Vagina (tissue), 2 donors: ENCODE measurements at regions not wholly inside any gene's neighbourhood (a gene's known extent, or its start where the extent isn't known, plus 50 kb on each side); places are given as distances from the start of the nearest gene placed in this dataset.

Experiments
- DNase-seq, 2 donors: peaks; one replicate each; pipeline ENCODE4 v3.0.0-alpha.2; 2017; ENCODE audit errors: extremely low spot score in 2 of 2
- H3K27ac ChIP-seq: fragments of 200-600 bp; sonication (generic); one replicate; pipeline ENCODE4 v1.5.1; 2019
- H3K27me3 ChIP-seq: fragments of 200-600 bp; sonication (generic); one replicate; pipeline ENCODE4 v1.5.1; 2019
- H3K36me3 ChIP-seq, 2 donors: fragments of 200-600 bp; sonication (generic); one replicate each; pipeline ENCODE4 v1.5.1; 2017 to 2019
- H3K4me1 ChIP-seq: fragments of 200-600 bp; sonication (generic); one replicate; pipeline ENCODE4 v1.5.1; 2019
- H3K4me3 ChIP-seq, 2 donors: fragments of 200-600 bp; sonication (generic); 1 replicate in 1 of 2; 2 replicates in 1 of 2; pipeline ENCODE4 v1.5.1; 2016 to 2019
- H3K9me3 ChIP-seq: fragments of 200-600 bp; sonication (generic); one replicate; pipeline ENCODE4 v1.5.1; 2019
- POLR2A ChIP-seq, 2 donors: fragments of 450-650 bp; IDR thresholded peaks; one replicate each; pipeline ENCODE4 v1.6.1; 2017; ENCODE audit warnings: antibody characterized with exemption in 2 of 2, mild to moderate bottlenecking in 2 of 2, moderate library complexity in 2 of 2
- POLR2AphosphoS5 ChIP-seq, 2 donors: sonication (generic); formaldehyde crosslinking; IDR thresholded peaks; one replicate each; pipeline ENCODE4 v1.9.0; 2017; ENCODE audit warnings: antibody characterized with exemption in 2 of 2, mild to moderate bottlenecking in 2 of 2, low read depth in 1 of 2; ENCODE audit not compliant: insufficient read depth in 1 of 2
- intact Hi-C: fragments of 100-400 bp; cut with DNase I; formaldehyde crosslinking; loops from one replicate; pipeline ENCODE4 v1.15.1; 2023
- TF ChIP-seq, protein P1 (sequence below), 3 experiments: fragments of 450-650 bp in 2 of 3; fragments of 200-600 bp in 1 of 3; sonication (generic) in 1 of 3; IDR thresholded peaks; one replicate each; pipeline ENCODE4 v1.5.1; 2017 to 2019; ENCODE audit warnings: antibody characterized with exemption in 3 of 3, mild to moderate bottlenecking in 2 of 3, moderate library complexity in 2 of 3

- Histone ChIP-seq H3K4me3 (no peak overlapping the region), H3K27me3 (no peaks in the 10 kb centered on the region), H3K36me3 (no peaks in the 10 kb centered on the region), H3K27ac (no peak overlapping the region), H3K9me3 (no peaks in the 10 kb centered on the region), H3K4me1 (peaks cover 17% of the 10 kb centered on the region)
- TF ChIP-seq POLR2A (IDR thresholded peaks at IDR 0.05) = no peak
- TF ChIP-seq, protein P1, sequence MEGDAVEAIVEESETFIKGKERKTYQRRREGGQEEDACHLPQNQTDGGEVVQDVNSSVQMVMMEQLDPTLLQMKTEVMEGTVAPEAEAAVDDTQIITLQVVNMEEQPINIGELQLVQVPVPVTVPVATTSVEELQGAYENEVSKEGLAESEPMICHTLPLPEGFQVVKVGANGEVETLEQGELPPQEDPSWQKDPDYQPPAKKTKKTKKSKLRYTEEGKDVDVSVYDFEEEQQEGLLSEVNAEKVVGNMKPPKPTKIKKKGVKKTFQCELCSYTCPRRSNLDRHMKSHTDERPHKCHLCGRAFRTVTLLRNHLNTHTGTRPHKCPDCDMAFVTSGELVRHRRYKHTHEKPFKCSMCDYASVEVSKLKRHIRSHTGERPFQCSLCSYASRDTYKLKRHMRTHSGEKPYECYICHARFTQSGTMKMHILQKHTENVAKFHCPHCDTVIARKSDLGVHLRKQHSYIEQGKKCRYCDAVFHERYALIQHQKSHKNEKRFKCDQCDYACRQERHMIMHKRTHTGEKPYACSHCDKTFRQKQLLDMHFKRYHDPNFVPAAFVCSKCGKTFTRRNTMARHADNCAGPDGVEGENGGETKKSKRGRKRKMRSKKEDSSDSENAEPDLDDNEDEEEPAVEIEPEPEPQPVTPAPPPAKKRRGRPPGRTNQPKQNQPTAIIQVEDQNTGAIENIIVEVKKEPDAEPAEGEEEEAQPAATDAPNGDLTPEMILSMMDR (IDR thresholded peaks at IDR 0.05) = peak; percentile 47 to 61 (median 49)
- intact Hi-C loops = no loop called here
- no peak for DNase-seq
These were observed 1335.0 kb downstream of the BRD1 start for GRCh38 chr22:48492366-48493320.

GRCh38 chr22:48491451-48491941 lies 1336.2 kb downstream of the BRD1 start:
- no peak for DNase-seq
- Histone ChIP-seq H3K36me3 (no peaks in the 10 kb centered on the region), H3K27ac (no peak overlapping the region), H3K4me1 (peaks cover 17% of the 10 kb centered on the region), H3K9me3 (no peaks in the 10 kb centered on the region), H3K27me3 (no peaks in the 10 kb centered on the region), H3K4me3 (no peak overlapping the region)
- intact Hi-C loops = no loop called here
- TF ChIP-seq POLR2AphosphoS5 (IDR thresholded peaks at IDR 0.05; ENCODE audit: insufficient read depth in 1 of 2, low read depth in 1 of 2) (no peak), POLR2A (IDR thresholded peaks at IDR 0.05) (no peak)
- TF ChIP-seq, protein P1 (IDR thresholded peaks at IDR 0.05) = no peak

DNA sequence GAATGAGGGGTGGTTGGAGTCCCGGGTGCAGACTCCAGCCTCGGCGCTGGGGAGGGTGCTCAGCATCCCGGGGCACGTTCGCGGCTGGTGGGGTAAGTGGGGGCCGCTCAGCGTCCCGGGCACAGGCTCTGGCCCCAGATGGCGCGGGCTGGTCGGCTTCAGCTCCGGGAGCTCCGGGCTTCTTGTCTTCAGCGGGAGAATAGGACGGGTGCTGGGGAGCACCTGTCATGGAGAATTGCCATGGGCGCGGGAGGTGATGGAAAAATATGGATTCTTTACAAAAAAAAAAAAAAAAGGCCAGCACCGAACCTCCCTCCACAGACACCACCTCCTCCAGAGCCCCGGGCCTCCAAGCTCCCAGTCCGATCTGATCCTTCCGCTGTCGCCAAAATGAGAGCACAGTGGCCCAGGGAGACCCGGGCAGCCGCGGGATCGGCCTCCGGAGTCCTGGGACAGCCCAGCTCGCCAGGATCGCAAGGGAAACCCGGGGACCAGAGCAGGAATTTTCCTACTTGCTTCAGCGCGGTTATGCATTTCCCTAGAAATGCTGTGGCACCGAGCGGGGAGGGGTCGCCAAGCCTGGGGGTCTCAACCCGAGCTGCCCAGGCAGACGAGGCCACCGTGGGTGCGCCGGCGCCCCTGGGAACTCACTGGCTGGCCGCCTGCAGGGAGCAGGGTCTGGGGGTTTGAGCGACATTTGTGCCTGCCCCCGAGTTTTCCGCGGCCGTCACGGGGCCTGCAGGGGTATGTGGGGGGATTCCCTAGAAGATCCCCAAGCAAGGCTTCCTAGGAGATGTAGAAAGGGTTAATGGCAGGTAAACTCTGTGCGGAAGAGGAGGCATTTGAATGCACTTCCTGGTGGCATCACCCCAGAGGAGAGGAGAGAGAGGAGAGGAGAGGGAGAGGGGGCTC lies 1336.9 kb downstream of the BRD1 start:
- no peak for DNase-seq
- TF ChIP-seq, protein P1 (IDR thresholded peaks at IDR 0.05) = no peak
- no peak for TF ChIP-seq POLR2AphosphoS5 (IDR thresholded peaks at IDR 0.05; ENCODE audit: insufficient read depth in 1 of 2, low read depth in 1 of 2)
- no peak for TF ChIP-seq POLR2A (IDR thresholded peaks at IDR 0.05)
- Histone ChIP-seq H3K36me3 (no peaks in the 10 kb centered on the region), H3K9me3 (no peaks in the 10 kb centered on the region), H3K27ac (no peak overlapping the region), H3K4me3 (peak overlapping the region; percentile 45 to 55), H3K4me1 (peaks cover 17% of the 10 kb centered on the region), H3K27me3 (no peaks in the 10 kb centered on the region)
- intact Hi-C loops = no loop called here

DNA sequence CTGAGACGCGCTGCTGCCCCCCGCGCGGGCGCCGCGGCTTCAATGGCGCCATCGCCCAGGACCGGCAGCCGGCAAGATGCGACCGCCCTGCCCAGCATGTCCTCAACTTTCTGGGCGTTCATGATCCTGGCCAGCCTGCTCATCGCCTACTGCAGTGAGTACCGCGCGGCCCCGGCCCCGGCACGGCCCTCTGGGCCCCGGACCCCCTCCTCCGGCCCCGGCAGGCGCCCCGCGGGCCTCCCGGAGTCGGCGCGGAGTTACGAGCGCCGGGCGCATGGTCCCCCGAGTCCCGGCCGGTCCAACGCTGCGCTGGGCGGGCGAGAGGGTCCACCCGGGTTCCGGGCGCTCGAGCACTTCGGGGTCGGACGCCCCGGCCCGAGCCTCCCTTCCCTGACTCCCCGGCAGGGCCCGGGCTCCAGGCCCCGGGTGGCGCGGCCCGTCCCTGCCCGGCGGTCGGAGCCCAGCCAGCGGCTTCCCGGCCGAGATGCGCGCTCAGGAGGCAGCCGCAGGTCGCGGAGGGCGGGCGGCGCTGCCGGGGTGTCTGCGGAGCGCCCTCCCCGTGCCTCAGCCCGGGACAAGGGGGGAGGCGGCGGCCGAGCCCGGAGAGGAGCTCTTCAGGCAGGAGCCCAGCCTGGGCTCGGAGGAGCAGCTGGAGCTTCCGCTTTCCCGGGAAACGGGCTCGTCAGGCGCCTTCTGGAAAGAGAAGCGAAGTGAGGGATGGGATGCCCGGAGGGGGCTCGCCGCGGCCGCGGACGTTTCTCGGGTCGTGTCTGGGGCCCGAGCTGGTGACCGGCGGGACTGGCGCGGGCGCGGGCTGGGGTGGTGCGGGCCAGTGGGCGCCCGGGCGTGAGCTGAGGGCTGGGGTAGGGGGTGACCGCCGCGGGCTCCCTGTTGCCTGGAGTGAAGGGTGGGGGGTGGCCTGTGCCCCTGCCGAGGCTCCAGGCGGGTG lies 1337.8 kb downstream of the BRD1 start:
- Histone ChIP-seq H3K36me3 (no peaks in the 10 kb centered on the region), H3K27me3 (no peaks in the 10 kb centered on the region), H3K4me1 (peaks cover 17% of the 10 kb centered on the region), H3K4me3 (peak overlapping the region; percentile 45 to 55), H3K9me3 (no peaks in the 10 kb centered on the region), H3K27ac (no peak overlapping the region)
- TF ChIP-seq POLR2A (IDR thresholded peaks at IDR 0.05) (no peak), POLR2AphosphoS5 (IDR thresholded peaks at IDR 0.05; ENCODE audit: insufficient read depth in 1 of 2, low read depth in 1 of 2) (no peak)
- TF ChIP-seq, protein P1 (IDR thresholded peaks at IDR 0.05) = no peak
- DNase-seq = no peak
- intact Hi-C loops = no loop called here
